GM20431 (cell line): ENCODE measurements at regions not wholly inside any gene's neighbourhood (a gene's known extent, or its start where the extent isn't known, plus 50 kb on each side); places are given as distances from the start of the nearest gene placed in this dataset.

Experiments
- in situ Hi-C: fragments of 300-500 bp; cut with MseI, MboI; formaldehyde crosslinking; loops from one replicate; pipeline ENCODE4 v1.15.0; 2020; ENCODE audit warnings: low sequenced_read_pairs; ENCODE audit not compliant: unreplicated experiment

- in situ Hi-C loops, result no loop called here
These were observed 306.7 kb upstream of the SLC8A1 start for GRCh38 chr2:40758401-40759155.

GRCh38 chr2:40760071-40760666 is 308.3 kb upstream of the SLC8A1 start:
- in situ Hi-C loops, result no loop called here

- in situ Hi-C loops, result no loop called here
These were observed 321.4 kb upstream of the SLC8A1 start for GRCh38 chr2:40773291-40773690.

- in situ Hi-C loops, result no loop called here
These were observed 331.8 kb upstream of the SLC8A1 start for GRCh38 chr2:40783704-40784103.

- in situ Hi-C loops, result no loop called here
These were observed 334.7 kb upstream of the SLC8A1 start for GRCh38 chr2:40786636-40787035.

GRCh38 chr2:40797120-40797519 is 345.2 kb upstream of the SLC8A1 start:
- in situ Hi-C loops, result no loop called here

- in situ Hi-C loops, result no loop called here
These were observed 352.0 kb upstream of the SLC8A1 start for GRCh38 chr2:40803900-40804299.

- in situ Hi-C loops, result no loop called here
These were observed 357.3 kb upstream of the SLC8A1 start for GRCh38 chr2:40809156-40809555.

GRCh38 chr2:40814616-40815015 is 362.7 kb upstream of the SLC8A1 start:
- in situ Hi-C loops, result no loop called here

GRCh38 chr2:40820319-40820718 is 368.4 kb upstream of the SLC8A1 start:
- in situ Hi-C loops, result no loop called here

- in situ Hi-C loops, result no loop called here
These were observed 371.6 kb upstream of the SLC8A1 start for GRCh38 chr2:40823478-40823877.

- in situ Hi-C loops, result no loop called here
These were observed 372.4 kb upstream of the SLC8A1 start for GRCh38 chr2:40824278-40824677.

GRCh38 chr2:40827392-40827791 is 375.5 kb upstream of the SLC8A1 start:
- in situ Hi-C loops, result no loop called here

GRCh38 chr2:40831321-40831873 is 379.5 kb upstream of the SLC8A1 start:
- in situ Hi-C loops, result no loop called here

GRCh38 chr2:40841856-40842255 is 390.0 kb upstream of the SLC8A1 start:
- in situ Hi-C loops, result no loop called here

- in situ Hi-C loops, result no loop called here
These were observed 392.7 kb upstream of the SLC8A1 start for GRCh38 chr2:40844353-40845277.

- in situ Hi-C loops, result no loop called here
These were observed 399.8 kb upstream of the SLC8A1 start for GRCh38 chr2:40851661-40852060.

GRCh38 chr2:40859617-40860016 is 407.7 kb upstream of the SLC8A1 start:
- in situ Hi-C loops, result no loop called here

GRCh38 chr2:40867829-40868228 is 415.9 kb upstream of the SLC8A1 start:
- in situ Hi-C loops, result no loop called here

- in situ Hi-C loops, result no loop called here
These were observed 420.7 kb upstream of the SLC8A1 start for GRCh38 chr2:40872580-40872979.

GRCh38 chr2:40874380-40874779 is 422.5 kb upstream of the SLC8A1 start:
- in situ Hi-C loops, result no loop called here
